GM12874 (cell line): ENCODE measurements at regions not wholly inside any gene's neighbourhood (a gene's known extent, or its start where the extent isn't known, plus 50 kb on each side); places are given as distances from the start of the nearest gene placed in this dataset.

Experiments
- TF ChIP-seq, protein P1 (sequence below): IDR thresholded peaks from 2 replicates; pipeline ENCODE4 v1.5.1; 2011; ENCODE audit warnings: low read depth, mild to moderate bottlenecking, control low read depth, low read length, moderate library complexity; ENCODE audit not compliant: insufficient read depth

GRCh38 chr4:123995936-123996335 is 599.3 kb downstream of the SPRY1 start:
- TF ChIP-seq, protein P1, sequence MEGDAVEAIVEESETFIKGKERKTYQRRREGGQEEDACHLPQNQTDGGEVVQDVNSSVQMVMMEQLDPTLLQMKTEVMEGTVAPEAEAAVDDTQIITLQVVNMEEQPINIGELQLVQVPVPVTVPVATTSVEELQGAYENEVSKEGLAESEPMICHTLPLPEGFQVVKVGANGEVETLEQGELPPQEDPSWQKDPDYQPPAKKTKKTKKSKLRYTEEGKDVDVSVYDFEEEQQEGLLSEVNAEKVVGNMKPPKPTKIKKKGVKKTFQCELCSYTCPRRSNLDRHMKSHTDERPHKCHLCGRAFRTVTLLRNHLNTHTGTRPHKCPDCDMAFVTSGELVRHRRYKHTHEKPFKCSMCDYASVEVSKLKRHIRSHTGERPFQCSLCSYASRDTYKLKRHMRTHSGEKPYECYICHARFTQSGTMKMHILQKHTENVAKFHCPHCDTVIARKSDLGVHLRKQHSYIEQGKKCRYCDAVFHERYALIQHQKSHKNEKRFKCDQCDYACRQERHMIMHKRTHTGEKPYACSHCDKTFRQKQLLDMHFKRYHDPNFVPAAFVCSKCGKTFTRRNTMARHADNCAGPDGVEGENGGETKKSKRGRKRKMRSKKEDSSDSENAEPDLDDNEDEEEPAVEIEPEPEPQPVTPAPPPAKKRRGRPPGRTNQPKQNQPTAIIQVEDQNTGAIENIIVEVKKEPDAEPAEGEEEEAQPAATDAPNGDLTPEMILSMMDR, result no peak

- TF ChIP-seq, protein P1, result no peak
Measured at GRCh38 chr4:123996718-123997510, 600.3 kb downstream of the SPRY1 start.

- TF ChIP-seq, protein P1, result no peak
Measured at GRCh38 chr4:123997776-123998449, 601.3 kb downstream of the SPRY1 start.

DNA sequence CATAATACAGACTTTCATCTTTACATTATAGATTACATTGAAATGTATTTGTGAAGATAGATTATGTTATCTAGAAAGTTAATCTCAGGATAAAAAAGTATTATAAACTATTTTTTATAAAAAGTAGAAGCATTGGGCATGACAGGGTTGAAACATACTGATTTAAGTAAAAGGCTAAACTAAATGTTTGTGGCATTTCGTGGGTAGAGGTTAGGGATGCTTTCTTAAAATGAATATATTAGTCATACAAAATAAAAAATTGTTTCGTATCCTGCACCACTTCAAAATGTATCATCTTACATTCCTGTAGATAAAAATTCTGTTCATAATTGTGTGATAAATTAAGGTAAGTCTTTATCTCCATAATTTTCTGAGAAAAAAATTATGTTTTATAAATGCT is 603.6 kb downstream of the SPRY1 start:
- TF ChIP-seq, protein P1, result no peak

DNA sequence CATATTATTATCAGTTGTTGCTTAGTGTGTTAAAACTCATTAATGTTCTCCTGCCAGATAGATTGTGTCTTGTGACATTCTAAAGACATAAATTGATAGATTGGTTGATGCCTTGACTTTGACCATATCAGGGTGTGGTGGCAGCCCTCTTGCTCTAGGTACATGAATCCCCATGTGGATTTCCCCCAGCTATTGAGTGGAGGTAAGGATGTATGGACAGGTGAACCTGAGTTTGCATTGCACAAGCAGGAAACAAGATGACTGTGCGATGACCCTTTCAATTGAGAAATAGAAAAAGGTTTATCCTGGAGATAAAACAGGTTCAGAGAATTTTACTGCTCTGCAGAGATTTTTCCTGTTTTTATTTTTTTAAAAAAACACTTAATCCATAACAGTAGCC is 619.2 kb downstream of the SPRY1 start:
- TF ChIP-seq, protein P1, result no peak

GRCh38 chr4:124017185-124017785 is 620.7 kb downstream of the SPRY1 start:
- TF ChIP-seq, protein P1, result no peak
